Vagina (tissue), 2 donors: ENCODE measurements at regions not wholly inside any gene's neighbourhood (a gene's known extent, or its start where the extent isn't known, plus 50 kb on each side); places are given as distances from the start of the nearest gene placed in this dataset.

Experiments used
- POLR2A ChIP-seq, 2 donors: fragments of 450-650 bp; IDR thresholded peaks; one replicate each; pipeline ENCODE4 v1.6.1; 2017; ENCODE audit warnings: antibody characterized with exemption in 2 of 2, mild to moderate bottlenecking in 2 of 2, moderate library complexity in 2 of 2
- POLR2AphosphoS5 ChIP-seq, 2 donors: sonication (generic); formaldehyde crosslinking; IDR thresholded peaks; one replicate each; pipeline ENCODE4 v1.9.0; 2017; ENCODE audit warnings: antibody characterized with exemption in 2 of 2, mild to moderate bottlenecking in 2 of 2, low read depth in 1 of 2; ENCODE audit not compliant: insufficient read depth in 1 of 2
- TF ChIP-seq, protein P1 (sequence below), 3 experiments: fragments of 450-650 bp in 2 of 3; fragments of 200-600 bp in 1 of 3; sonication (generic) in 1 of 3; IDR thresholded peaks; one replicate each; pipeline ENCODE4 v1.5.1; 2017 to 2019; ENCODE audit warnings: antibody characterized with exemption in 3 of 3, mild to moderate bottlenecking in 2 of 3, moderate library complexity in 2 of 3

DNA sequence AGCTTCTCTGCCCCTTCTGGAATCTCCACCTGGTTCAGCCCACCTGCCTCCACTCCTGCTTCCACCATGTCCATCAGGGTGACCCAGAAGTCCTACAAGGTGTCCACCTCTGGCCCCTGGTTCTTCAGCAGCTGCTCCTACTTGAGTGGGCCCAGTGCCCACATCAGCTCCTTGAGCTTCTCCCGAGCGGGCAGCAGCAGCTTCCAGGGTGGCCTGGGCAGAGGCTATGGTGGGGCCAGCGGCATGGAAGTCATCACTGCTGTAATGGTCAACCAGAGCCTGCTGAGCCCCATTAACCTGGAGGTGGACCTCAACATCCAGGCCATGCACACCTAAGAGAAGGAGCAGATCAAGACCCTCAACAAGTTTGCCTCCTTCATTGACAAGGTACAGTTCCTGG lies 74.4 kb upstream of the ZXDA start:
- TF ChIP-seq, protein P1, sequence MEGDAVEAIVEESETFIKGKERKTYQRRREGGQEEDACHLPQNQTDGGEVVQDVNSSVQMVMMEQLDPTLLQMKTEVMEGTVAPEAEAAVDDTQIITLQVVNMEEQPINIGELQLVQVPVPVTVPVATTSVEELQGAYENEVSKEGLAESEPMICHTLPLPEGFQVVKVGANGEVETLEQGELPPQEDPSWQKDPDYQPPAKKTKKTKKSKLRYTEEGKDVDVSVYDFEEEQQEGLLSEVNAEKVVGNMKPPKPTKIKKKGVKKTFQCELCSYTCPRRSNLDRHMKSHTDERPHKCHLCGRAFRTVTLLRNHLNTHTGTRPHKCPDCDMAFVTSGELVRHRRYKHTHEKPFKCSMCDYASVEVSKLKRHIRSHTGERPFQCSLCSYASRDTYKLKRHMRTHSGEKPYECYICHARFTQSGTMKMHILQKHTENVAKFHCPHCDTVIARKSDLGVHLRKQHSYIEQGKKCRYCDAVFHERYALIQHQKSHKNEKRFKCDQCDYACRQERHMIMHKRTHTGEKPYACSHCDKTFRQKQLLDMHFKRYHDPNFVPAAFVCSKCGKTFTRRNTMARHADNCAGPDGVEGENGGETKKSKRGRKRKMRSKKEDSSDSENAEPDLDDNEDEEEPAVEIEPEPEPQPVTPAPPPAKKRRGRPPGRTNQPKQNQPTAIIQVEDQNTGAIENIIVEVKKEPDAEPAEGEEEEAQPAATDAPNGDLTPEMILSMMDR (IDR thresholded peaks at IDR 0.05): no peak
- TF ChIP-seq POLR2AphosphoS5 (IDR thresholded peaks at IDR 0.05; ENCODE audit: insufficient read depth in 1 of 2, low read depth in 1 of 2) (no peak), POLR2A (IDR thresholded peaks at IDR 0.05) (no peak)
